Brain pericyte (primary cell): ENCODE measurements at regions not wholly inside any gene's neighbourhood (a gene's known extent, or its start where the extent isn't known, plus 50 kb on each side); places are given as distances from the start of the nearest gene placed in this dataset.
"Not testable (repeated sequence)": the region's sequence is repeated elsewhere in the genome, so short reads cannot be mapped to it uniquely, and the experiment has no call there.

Experiments used
- DNase-seq: peaks from one replicate; pipeline ENCODE4 v3.0.0-alpha.2; 2012; ENCODE audit warnings: low read depth, low spot score

DNA sequence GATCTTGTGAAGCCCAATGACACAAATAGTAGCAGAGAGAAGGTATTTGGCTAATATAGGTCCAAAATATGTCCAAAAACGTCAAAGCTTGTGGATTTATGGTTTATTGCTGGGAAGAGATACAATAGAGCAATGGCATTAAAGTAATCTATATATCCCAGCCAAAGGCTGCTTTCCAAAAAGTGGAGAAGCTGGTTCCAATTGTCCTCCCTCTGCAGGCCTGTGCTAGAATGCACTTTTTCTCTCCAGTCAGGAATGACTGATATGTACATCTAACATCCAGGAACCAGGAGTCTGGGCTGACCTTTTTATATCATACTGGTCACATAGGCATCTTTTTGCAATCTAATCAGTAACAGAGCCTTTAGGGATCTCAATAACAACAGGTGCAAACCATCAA is 167.1 kb upstream of the FAM3C start:
- DNase-seq, result no peak

DNA sequence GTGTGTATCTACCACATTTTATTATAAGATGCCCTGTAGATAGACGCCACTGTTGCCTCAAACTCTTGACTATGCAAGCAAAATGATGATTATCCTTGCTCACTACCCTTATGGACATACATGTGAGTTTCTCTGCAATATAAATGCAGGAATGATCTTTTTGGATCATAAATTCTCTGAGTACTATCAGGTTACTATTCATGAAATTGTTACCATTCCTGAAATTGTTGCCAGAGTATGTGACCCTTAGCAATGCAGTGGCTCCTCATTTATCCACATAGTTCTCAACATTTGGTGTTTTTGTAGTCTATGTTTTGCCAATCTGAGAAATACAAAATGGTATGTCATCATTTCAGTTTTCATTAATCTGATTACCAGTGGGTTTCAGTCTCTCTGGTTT is 166.2 kb upstream of the FAM3C start:
- DNase-seq, result no peak

DNA sequence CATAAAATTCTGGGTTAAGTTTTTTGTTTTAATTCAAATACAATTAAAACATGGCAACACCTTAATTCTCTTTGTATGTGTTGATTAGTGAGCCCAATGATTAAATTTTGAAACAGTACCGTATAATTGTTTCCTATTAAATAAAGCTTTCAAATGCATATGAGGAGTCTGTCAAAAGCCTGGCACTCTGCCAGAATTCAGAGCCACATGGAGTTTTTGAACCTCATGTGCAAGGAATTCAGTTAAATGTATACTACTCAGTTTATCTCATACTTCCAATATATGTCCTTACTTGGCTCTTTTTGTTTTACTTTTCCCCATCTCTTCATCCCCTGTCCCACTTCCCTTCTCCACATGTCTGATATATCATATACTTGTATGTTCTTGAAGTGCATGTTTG is 165.6 kb upstream of the FAM3C start:
- DNase-seq, result no peak

DNA sequence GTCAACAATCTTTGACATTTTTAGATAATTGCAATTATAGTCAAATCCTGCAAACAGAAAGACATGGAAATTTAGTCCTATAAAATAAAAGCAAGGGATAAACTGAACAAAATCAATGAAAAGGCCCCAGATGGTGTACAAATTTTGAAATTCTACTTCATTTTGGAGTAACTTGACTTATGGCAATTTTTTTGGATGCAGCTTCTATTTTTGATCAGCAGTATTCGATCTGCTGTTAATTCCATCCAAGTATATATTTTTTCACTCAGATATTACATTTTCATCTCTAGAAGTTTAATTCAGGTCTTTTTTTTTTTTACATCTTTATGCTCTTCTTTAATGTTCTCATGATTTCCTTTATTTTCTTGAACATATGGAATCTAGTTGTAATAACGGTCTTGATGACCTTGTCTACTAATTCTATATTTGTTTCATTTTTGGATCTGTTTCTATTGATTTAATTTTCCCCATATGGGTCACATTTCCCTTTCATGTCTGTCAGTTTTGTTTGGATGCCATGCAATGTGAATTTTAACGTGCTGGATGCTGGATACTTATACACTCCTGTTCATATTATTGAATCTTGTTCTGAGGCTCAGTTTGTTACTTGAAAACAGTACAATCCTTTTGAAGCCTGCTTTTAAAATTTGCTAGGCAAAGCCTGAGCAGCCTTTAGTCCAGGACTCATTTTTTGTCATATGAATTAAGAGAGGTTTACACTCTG is 164.3 kb upstream of the FAM3C start:
- DNase-seq, result no peak

DNA sequence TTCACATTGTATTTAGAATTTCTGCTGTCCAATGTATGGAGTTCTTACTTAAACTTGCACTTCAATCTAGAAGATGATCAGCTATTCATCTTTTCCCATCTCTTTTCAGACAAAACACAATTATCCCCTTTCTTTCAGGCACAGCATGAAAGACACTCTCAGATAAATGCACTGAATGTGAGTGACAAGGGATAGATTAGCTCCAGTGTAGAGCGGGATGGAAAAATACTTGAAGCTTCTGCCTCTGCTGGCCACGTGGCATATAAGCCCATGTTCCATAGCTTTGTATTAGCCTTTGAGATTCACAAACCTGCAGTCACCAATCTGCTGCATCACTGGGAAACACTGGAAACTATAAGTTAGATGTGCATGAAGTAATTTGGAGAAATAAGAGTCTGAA is 162.2 kb upstream of the FAM3C start:
- DNase-seq, result no peak

DNA sequence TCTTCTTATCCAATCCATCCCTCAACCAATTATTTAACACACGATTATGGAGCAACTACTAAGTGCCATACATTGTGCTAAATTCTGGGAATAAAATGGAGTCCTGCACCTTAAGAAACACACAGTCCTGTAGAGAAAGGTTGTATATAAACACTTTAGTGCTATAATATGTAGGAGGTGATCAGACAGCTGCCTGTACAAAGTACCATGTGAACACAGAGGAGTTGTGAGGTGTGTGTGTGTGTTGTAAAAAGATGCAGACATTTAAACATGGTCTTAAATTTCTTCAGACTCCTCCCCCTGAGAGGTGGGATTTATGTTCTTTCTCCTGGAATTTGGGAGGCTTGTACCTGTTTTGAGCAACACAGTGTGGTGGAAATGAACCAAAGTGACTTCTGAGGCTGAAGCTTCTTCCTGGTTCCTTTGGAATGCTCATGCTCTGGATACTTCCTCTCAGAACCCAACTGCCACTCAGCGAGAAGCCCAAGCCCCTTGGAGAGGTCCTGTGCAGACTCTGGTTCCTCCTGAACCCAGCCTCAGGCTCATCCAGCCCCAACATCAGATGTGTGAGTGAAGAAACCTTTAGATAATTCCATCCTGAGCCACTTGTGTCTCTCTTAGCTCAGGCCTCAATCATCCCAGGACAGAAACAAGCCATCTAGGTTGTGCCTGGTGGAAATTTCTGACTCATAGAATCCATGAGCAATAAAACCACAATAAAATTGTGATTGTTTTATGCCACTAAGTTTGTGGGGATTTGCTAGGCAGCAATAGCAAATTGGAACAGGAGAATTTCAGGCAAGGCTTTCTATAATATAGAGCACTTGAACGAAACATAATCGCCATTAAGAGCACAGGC is 161.2 kb upstream of the FAM3C start:
- DNase-seq, result no peak

DNA sequence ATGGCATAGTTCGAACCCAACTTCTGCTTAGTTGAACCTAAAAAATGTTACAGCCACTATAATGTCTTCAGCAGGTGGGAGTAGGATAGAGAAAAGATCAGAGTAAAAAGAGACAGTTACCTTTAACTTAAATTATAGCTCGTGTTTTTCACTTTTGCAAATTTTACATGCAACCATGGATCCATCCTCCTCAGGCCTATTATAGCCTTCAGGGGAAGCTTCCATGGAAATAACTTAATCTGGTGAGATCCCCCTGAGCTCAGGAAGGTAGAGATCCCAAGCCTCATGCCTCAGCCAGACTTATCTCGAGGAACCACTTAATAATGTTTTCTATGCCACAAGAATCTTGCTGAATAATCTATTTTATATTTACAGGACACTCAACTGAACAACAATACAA is 159.4 kb upstream of the FAM3C start:
- DNase-seq, result no peak

DNA sequence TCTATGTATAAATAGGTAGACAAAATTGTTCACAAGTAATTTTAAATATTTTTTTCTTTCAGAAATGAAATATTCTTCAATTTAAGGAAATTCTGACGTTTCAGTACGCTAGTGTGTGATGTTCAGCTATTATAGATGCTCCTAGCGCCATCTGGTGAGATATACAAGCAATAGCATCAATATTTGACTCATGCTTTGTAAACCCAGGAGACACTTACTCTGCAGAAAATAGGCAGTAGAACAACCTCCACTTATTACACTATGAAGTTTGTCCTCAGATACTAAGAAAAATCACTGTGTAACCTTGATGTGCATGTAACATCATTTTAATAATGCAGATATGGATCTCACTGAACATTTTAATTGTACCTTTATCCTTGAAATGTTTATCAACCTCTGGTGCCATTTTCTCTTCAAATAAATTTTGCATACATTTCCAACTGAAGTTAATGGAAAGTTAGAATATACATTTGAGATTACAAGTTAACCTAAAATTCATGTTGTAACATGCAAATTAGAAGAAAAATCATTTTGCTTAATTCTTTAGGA is 151.5 kb upstream of the FAM3C start:
- no peak for DNase-seq

DNA sequence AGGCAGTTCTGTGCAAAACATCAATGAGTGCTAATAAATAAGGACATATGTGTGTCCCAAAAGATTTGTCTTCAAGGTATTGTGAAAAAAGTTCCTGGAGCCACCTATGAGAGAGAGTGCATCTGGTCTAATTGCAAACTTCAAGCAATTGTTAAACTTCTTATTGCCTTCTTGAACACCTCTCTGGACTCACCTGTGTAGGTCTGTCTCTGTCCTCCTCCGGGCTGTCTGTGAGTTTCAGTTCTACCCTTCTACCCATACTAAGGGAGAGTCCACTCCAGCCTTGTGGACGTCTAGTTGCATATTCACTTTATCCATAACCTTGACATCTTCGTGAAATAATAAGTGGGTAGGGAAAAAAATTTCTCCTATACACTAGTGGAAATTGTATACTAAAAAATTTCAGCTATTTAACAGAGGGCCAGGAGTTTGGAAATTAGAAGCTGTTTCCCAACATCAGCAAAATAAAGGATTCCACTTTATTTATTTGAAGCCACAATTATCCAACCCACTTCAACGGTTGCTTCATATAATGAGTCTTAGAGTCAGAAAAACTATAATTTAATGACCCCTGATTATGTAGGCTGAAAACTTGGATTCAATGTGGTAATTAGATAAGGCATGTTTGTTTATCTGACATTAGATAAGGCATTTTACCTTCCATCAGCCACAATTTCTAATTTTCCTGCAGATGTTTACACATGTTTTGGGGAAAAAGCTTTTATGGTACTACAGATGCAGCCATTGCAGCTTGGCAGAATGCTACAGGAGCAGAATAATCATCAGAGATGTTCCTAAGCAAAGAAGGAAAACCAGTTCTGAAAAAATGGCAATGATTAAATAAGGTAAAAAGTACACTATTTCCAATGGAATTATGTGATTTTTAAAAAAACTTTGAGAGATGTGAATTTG is 150.8 kb upstream of the FAM3C start:
- no peak for DNase-seq

DNA sequence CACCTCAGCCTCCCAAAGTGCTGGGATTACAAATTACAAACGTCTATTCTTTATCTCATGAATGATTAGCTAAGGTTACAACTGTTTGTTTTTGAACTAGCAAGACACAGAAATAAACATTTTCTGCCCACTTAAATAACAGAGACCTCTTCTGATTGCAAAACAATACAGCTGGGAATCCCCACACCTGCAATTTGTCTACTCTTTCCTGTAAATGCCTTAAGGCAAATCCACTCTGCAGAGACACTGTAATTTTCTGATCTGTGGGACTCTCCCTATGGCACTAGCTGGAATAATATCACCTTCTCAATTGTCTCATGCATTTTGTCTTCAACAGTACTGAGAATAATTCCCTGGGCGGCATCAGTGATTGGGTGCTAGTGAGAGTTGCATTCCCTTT is 149.3 kb upstream of the FAM3C start:
- no peak for DNase-seq

DNA sequence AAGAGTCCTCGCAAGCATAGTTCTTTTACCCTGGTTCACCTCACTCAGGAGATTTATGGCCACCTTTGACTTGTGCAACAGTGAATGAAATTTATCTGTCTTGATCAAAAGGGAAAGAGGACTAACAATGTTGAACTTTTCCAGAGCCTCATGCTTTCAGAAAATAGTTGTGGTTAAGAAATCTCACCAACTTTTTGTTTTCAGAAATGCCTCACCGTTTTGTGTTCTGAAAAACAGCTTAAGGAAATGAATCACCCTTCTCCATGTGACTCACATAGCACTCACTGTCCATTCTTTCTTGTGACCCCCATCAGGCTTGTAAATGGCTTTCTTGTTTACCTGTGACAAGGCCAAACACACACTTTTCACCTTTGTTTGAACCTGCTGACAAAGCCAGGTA is 148.6 kb upstream of the FAM3C start:
- peak; percentile 36 for DNase-seq

DNA sequence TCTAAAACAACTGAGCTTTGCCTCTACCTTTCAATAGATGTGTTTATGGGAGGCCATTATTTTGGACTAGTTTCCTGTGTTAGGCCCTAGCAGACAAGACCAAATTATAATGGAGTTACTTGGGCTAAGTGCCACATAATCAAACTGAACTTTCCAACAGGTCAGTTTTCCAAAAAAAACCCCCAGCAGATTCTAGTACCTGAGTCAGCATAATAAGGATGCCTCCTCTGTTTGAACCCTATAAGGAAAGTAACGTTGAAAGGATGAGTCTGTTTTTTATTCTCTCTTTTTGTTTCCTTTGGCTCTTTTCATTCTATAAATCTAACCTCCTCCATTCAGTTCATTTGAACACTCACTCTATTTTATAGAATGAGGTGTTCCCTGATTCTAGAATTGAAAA is 148.1 kb upstream of the FAM3C start:
- no peak for DNase-seq

DNA sequence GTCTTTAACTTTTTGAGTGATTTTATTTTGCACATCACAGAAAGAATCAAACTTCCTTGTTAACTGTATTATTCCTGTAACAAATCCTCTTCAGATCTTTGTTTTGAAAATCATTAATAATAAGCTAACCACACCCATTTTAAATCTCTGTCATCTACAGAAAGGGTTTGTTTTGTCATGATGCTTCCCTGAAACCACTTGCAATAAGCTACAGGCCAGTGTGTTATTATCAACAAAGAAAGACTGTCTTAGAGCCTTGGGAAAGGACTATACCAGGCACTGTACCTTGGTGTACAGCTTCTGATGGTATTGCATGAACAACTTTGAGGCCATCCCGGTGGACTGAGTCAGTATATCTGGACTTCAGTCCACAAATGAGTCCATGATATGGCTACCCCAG is 145.3 kb upstream of the FAM3C start:
- no peak for DNase-seq

DNA sequence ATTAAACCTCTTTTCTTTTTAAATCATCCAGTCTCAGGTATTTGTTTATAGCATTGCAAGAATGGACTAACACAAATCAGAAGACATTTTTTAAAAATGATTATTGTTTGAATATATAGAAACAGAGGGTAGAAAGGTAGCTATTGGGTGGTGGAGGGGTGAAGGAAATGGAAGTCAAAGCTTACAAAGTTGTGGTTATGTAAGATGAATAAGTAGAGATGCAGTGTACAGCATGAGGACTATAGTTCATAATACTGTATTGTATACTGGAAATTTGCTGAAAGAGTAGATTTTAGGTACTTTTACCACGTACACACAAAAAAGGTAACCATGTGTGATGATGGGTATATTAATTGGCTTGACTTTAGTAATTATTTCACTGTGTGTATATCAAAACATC is 144.0 kb upstream of the FAM3C start:
- DNase-seq, result no peak

DNA sequence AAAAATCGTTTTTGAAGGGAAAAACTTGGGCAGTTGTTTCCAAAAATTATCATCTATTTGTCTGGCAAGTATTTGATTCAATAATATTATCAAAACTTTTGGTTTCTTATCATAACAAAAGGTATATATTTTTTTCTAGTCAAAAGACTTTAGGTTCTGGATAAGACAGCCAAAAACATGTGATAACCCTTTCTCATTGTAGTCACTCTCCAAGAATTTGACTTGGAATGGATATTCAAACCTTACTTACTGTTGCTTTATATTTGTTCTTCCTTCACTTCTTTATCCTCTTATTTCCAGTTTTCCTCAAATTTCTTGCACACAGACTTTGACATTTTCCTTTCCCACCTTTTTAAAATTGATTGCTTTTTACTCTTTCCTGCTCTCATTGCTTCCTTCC is 140.9 kb upstream of the FAM3C start:
- no peak for DNase-seq

DNA sequence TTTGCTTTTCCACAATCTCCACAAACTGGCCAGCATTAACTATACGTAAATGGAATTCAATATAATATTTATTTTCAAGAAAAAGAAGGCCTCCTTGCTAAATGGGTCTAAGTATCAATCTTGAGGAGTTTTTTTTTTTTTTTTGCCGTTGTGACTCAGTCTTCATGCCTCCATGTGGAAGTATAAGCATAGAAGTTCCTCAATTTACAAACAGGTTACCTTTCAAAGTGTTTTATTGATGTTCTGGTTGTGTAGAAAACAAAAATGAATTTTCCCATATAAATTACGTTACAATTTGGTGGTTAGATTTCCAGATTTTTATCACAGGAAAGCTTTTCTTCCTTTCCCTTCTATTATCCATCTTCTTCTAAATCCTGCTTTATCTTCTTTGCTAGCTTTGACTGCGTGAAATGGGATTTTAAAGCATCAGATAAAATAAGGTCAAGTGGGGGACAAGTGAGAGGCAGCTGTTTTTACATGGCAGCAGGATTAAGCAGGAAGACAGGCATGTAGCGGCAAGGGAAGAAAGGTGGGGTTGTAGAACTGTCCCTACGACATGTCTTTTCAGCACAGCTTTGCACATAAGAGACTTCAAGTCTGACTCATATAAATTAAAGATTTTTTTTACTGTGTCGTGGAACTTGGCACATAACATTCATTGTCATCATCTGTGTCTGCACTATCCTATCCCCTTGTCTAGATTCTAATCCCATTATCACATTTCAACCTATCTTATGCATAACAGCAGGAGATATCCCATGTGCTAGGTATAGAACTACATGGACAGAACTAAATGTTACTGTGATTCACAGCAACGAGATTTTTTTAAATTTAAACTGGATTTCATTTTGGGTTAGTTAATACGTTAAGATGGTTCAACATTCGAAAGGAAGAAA is 135.3 kb upstream of the FAM3C start:
- no peak for DNase-seq

DNA sequence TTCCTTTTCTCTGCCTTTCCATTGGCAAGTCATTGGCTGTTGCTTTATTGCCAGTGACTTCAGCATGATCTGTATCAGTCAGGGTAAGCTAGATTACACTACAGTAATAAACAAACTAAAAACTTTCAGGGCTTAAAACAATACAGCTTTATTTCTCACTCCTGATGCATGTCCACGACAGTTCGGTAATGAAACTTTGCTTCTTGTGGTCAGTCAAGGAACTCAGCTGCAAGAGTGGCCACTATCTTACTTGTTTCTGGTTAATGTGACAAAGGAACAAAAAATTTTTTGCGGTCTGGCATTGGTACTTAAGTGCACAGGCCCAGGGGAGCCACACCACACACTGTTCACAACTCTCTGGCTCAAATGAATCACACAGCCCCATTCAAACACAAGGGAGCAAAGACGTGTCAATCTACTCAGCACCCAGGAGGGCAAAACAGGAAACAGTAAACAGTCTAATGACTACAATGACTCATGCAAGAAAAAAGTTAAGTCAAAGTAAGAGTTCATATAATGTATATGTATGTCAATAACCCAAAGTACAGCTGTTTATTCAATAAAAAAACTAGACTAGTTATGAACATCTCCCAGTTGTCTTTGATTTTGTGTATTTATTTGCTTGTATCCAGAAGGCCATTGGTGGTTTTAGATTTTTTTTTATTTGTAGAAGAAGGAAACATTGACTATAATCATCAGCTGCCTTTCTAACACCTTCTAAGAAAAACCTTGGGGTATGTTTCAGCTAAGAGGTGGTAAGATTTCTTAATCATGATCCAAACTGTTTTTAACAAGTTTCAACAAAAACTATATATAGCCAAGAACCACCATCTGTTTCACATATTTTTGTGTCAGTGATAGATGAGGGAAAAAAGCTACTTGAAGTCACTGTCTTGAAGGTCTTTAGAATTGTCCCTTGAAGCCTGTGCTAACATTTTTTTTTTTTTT is 134.4 kb upstream of the FAM3C start:
- DNase-seq, result peak; percentile 40

DNA sequence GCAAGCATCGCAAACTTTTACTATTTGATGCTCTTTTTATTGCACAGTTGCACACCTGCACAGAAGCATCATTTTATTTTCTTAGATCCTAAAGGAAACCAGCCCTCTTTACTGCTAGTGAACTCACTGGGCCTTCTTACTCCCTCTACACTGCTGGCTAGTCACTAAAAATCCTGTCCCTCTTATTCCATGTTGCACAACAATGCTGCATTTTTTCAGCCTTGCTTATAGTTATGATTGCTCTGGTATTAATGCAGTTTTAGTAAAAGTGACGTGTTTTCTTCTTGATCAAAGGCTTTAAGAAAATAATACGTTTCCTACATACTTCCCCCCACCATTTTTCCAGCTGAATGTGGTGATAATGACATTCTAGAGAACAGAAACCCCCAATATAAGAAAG is 132.9 kb upstream of the FAM3C start:
- no peak for DNase-seq

DNA sequence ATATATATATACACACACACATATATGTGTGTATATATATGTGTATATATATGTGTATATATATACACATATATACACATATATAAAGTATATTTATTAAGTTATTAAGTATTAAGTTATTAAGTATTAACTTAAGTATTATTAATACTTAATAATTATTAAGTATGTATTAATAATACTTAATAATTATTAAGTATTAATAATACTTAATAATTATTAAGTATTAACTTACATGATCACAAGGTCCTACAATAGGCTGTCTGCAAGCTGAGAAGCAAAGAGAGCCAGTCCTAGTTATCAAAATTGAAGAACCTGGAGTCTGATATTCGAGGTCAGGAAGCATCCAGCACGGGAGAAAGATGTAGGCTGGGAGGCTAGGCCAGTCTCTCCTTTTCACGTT is 130.1 kb upstream of the FAM3C start:
- DNase-seq, result not testable (repeated sequence)
